Pancreas (tissue), 10 donors: ENCODE measurements at regions not wholly inside any gene's neighbourhood (a gene's known extent, or its start where the extent isn't known, plus 50 kb on each side); places are given as distances from the start of the nearest gene placed in this dataset.

Experiments used
- ATAC-seq, 4 donors: fragments of 200-7000 bp; cut with Tn5 transposase; one replicate each; pipeline versions ENCODE4 v1.8.0 to v1.9.1; 2020; ENCODE audit warnings: mild to moderate bottlenecking in 4 of 4, moderate library complexity in 4 of 4
- DNase-seq, 6 donors: peaks; one replicate each; pipeline ENCODE4 v3.0.0-alpha.2; 2020
- FAIRE-seq: peaks from 2 replicates; lab custom pipeline; 2012; peaks lifted over from hg19 to GRCh38; lab: Jason Lieb, UNC
- H3K27ac ChIP-seq, 4 donors: fragments of 200-600 bp; sonication (generic); 1 replicate in 3 of 4; 2 replicates in 1 of 4; pipeline versions ENCODE4 v1.5.0 to v1.8.0; 2020
- H3K27me3 ChIP-seq, 4 donors: fragments of 200-600 bp; one replicate each; pipeline ENCODE4 v1.8.0; 2021
- H3K36me3 ChIP-seq, 3 donors: fragments of 200-600 bp; sonication (generic) in 1 of 3; one replicate each; pipeline versions ENCODE4 v1.5.0 to v1.8.0; 2020 to 2021
- H3K4me1 ChIP-seq, 3 donors: fragments of 200-600 bp; one replicate each; pipeline ENCODE4 v1.8.0; 2021
- H3K4me3 ChIP-seq, 4 donors: fragments of 200-600 bp; sonication (generic) in 2 of 4; one replicate each; pipeline versions ENCODE4 v1.5.0 to v1.8.0; 2020 to 2021
- H3K9me3 ChIP-seq, 4 donors: fragments of 200-600 bp; one replicate each; pipeline ENCODE4 v1.8.0; 2021
- CTCF ChIP-seq, 4 donors: fragments of 200-600 bp; sonication (generic) in 3 of 4; IDR thresholded peaks; one replicate each; pipeline versions ENCODE4 v1.5.0 to v1.8.0; 2021; ENCODE audit warnings: antibody characterized with exemption in 4 of 4
- whole genome bisulfite sequencing, 2 donors: extraction: QIAGEN DNeasy Blood & Tissue Kit; methylation state at CpG; one replicate each; pipeline ENCODE4 v1.1.7; 2013; 5-methylcytosine and 5-hydroxymethylcytosine counted together
- intact Hi-C, 3 donors: fragments of 100-400 bp; cut with DNase I; formaldehyde crosslinking; loops; one replicate each; pipeline versions ENCODE4 v1.11.1 to v1.14.2; 2022
- donor health status: healthy with polysubstance abuse.
- donor health status: DM: no; HTN: no; CAD: no; lungs with moderate emphysema.
- donor health status: DM: no; HTN: no; CAD: no.
- donor health status: control.
- donor health status: control.
- donor health status: Bipolar disorder and iron deficiency.
- donor health status: DM: yes; HTN: yes; CAD: no.
- donor health status: DM: no; HTN: no; CAD: no.
- donor health status: DM: no; HTN: no; CAD: no.
- donor health status: DM: yes; HTN: yes; CAD: no.

- intact Hi-C loops: no loop called here
- Histone ChIP-seq H3K36me3 (no peaks in the 10 kb centered on the region), H3K4me1 (peaks cover 0 to 7% (median 4%) of the 10 kb centered on the region in 3 donors), H3K27me3 (peaks cover 0 to 4% (median 0%) of the 10 kb centered on the region in 4 donors), H3K9me3 (no peaks in the 10 kb centered on the region), H3K27ac (no peak overlapping the region), H3K4me3 (no peak overlapping the region)
- no peak for ATAC-seq
- no peak for FAIRE-seq
- 23% methylated on average over 23 of the region's 23 CpGs for WGBS, 2 donors
- DNase-seq: peak in 1 of 6 donors; percentile 36
- no peak for TF ChIP-seq CTCF (IDR thresholded peaks at IDR 0.05)
Observed at GRCh38 chr1:4081806-4082711, 182.0 kb upstream of the C1orf174 start.

GRCh38 chr1:4083231-4084047 lies 183.4 kb upstream of the C1orf174 start:
- no peak for TF ChIP-seq CTCF (IDR thresholded peaks at IDR 0.05)
- intact Hi-C loops: no loop called here
- Histone ChIP-seq H3K4me3 (no peak overlapping the region), H3K36me3 (no peaks in the 10 kb centered on the region), H3K27ac (no peak overlapping the region), H3K27me3 (peaks cover 0 to 4% (median 0%) of the 10 kb centered on the region in 4 donors), H3K9me3 (no peaks in the 10 kb centered on the region), H3K4me1 (peaks cover 0 to 7% (median 4%) of the 10 kb centered on the region in 3 donors)
- ATAC-seq: peak in 3 of 4 donors; percentile 19 to 38 (median 28)
- no peak for DNase-seq
- FAIRE-seq: no peak
- WGBS, 2 donors: 39 to 46% methylated on average over 18 of the region's 18 CpGs

GRCh38 chr1:4084048-4084431 lies 184.0 kb upstream of the C1orf174 start:
- Histone ChIP-seq H3K9me3 (no peaks in the 10 kb centered on the region), H3K27ac (no peak overlapping the region), H3K36me3 (no peaks in the 10 kb centered on the region), H3K4me1 (peaks cover 0 to 7% (median 4%) of the 10 kb centered on the region in 3 donors), H3K4me3 (no peak overlapping the region), H3K27me3 (peaks cover 0 to 4% (median 0%) of the 10 kb centered on the region in 4 donors)
- ATAC-seq (peak; percentile 31 to 76 (median 64)), DNase-seq (peak in 3 of 6 donors; percentile 36 to 63 (median 58)), FAIRE-seq (no peak)
- TF ChIP-seq CTCF (IDR thresholded peaks at IDR 0.05): no peak
- 19 to 25% methylated on average over 6 of the region's 6 CpGs for WGBS, 2 donors
- intact Hi-C loops: no loop called here

GRCh38 chr1:4084446-4084845 lies 184.4 kb upstream of the C1orf174 start:
- WGBS, 2 donors: 61 to 64% methylated on average over 6 of the region's 6 CpGs
- intact Hi-C loops: no loop called here
- H3K27me3 ChIP-seq: peaks cover 0 to 4% (median 0%) of the 10 kb centered on the region in 4 donors
- peaks cover 0 to 7% (median 4%) of the 10 kb centered on the region in 3 donors for H3K4me1 ChIP-seq
- no peak overlapping the region for H3K4me3 ChIP-seq
- H3K36me3 ChIP-seq: no peaks in the 10 kb centered on the region
- no peaks in the 10 kb centered on the region for H3K9me3 ChIP-seq
- no peak for ATAC-seq
- no peak for DNase-seq
- H3K27ac ChIP-seq: no peak overlapping the region
- TF ChIP-seq CTCF (IDR thresholded peaks at IDR 0.05): no peak
- FAIRE-seq: no peak
